SU-DHL-6 (cell line): ENCODE measurements at regions not wholly inside any gene's neighbourhood (a gene's known extent, or its start where the extent isn't known, plus 50 kb on each side); places are given as distances from the start of the nearest gene placed in this dataset.

ENCODE experiments used
- EZH2phosphoT487 ChIP-seq: fragments of 200-600 bp; sonication (generic), shearing (Covaris generic); conservative IDR thresholded peaks from 2 replicates; pipeline ENCODE4 v1.6.1; 2018; ENCODE audit warnings: mild to moderate bottlenecking, antibody characterized with exemption, low read length, moderate library complexity, mixed read lengths
- TF ChIP-seq, protein P1 (sequence below): fragments of 200-600 bp; sonication (generic); IDR thresholded peaks from one replicate; pipeline ENCODE4 v1.5.1; 2017; ENCODE audit warnings: antibody characterized with exemption, mild to moderate bottlenecking, low read length, moderate library complexity; ENCODE audit not compliant: insufficient read depth, poor library complexity, severe bottlenecking

GRCh38 chr1:67563684-67564083 is 121.3 kb upstream of the GADD45A start:
- TF ChIP-seq, protein P1, sequence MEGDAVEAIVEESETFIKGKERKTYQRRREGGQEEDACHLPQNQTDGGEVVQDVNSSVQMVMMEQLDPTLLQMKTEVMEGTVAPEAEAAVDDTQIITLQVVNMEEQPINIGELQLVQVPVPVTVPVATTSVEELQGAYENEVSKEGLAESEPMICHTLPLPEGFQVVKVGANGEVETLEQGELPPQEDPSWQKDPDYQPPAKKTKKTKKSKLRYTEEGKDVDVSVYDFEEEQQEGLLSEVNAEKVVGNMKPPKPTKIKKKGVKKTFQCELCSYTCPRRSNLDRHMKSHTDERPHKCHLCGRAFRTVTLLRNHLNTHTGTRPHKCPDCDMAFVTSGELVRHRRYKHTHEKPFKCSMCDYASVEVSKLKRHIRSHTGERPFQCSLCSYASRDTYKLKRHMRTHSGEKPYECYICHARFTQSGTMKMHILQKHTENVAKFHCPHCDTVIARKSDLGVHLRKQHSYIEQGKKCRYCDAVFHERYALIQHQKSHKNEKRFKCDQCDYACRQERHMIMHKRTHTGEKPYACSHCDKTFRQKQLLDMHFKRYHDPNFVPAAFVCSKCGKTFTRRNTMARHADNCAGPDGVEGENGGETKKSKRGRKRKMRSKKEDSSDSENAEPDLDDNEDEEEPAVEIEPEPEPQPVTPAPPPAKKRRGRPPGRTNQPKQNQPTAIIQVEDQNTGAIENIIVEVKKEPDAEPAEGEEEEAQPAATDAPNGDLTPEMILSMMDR = no peak
- no peak for TF ChIP-seq EZH2phosphoT487
